NCI-H2029 treated with DMSO at 0.1 percent for 48 hours (cell line): ENCODE measurements at regions not wholly inside any gene's neighbourhood (a gene's known extent, or its start where the extent isn't known, plus 50 kb on each side); places are given as distances from the start of the nearest gene placed in this dataset.

Experiments used
- DNase-seq: peaks from one replicate; lab custom pipeline; 2025; lab: John Stamatoyannopoulos, UW

DNA sequence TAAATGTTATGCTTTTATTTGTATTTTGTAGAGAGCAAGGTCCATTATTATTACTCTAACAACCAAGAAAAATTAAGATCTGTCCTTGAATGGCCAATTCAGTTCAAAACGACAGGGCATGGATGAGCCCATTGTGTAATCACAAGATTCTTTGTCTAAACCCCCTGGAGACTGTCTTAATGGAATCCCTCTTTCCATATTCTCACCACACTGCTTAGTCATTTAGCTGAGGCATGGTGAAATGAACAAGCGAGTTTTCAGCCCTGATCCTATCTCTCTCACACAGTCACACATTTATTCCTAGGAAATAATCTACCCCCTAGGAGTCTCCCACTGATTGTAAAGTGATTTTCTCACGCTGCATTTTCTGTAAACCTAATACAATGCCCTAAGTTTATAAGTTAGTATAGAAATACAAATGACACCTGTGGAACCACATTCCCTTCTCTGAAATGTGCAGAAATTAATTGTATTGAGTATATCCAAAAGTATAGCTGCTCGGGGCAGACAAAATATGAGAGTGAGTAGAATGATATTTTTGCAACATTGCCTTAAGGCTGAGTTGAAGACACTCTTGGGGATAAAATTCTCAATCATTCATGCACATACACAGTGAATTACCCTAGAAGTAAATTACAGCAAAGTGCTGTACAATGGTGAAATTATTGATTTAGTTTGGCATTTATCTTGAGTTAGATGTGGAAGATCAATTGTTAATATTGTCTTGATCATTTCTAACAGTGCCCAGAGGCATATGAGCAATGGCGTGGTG is 119.7 kb upstream of the PCDH7 start:
- no peak for DNase-seq

DNA sequence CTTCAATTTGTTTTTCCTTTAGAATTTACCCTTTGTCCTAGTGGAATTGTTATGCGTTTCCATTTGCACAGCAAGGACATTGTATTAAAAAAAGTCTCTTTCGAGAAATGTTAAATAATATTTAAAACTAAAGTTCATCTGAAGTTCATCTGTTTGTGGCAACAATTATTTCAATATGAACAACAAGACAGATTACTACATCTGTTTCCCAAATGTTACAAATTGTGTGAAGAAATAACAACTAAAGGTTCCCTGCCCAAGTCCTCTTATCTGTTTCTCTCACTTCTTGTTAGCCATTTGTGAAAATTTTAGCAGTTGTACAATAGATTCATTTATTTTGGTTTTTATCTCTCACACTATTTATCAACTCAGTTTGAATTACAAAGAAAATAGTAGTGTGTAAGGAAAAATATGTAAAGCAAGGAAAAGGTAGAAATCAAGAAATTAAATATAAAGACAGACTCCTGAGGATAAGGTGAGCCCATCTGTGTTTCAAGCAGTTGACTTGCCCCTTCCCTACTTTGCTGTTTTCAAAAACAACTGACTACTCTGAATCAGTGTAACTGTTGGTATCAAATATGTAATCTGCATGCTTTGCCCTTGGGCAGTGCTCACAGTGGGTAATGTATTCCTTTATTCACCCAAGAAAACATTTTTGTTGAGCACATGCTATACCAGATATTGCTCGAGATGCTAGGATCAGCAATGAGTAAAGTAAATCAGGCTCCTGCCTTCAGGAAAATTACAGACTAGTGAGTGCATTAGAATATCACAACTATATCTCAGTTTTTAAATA is 118.9 kb upstream of the PCDH7 start:
- DNase-seq, result no peak

DNA sequence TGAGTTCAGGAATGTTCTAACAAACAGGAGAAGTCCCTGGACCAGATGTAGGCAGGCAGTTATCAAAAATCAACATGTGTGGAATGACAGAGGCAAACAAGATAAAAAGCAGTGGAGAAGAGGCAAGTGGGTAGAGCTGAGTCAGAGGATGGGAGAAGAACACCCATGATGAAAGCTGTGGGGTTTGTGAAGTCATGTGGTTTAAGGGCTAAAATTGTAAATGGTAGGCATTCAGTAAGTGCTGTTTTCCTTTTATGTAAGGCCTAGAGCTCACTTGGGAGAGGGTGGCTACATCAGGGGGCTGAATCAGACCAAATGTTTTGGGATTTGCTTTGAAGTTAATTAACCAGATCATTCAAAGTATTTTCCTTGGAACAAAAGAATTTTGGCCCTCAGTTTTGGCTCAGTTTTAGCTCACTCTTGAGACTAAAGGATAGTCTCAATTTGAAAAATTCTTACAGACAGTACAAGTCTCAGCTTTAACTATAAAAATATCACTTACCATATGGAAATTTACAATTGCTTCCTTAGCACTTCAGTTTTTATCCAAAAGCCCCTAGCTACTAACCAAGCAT is 114.5 kb upstream of the PCDH7 start:
- DNase-seq, result no peak

DNA sequence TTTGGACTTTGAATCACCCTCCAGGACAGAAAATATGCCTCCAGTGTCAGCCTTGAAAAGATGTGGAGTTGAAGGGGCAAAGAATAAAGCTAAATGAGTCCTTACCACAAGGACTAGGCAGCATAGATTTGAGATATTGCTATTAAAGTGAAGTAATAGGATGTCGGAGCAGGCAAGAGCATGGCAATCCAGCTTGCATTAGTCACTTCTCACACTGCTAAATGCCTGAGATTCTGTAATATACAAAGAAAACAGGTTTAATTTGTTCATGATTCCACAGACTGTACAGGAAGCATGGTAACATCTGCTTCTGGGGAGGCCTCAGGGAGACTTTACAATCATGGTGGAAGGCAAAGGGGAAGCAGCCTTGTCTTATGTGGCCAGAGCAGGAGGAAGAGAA is 109.8 kb upstream of the PCDH7 start:
- DNase-seq, result no peak

DNA sequence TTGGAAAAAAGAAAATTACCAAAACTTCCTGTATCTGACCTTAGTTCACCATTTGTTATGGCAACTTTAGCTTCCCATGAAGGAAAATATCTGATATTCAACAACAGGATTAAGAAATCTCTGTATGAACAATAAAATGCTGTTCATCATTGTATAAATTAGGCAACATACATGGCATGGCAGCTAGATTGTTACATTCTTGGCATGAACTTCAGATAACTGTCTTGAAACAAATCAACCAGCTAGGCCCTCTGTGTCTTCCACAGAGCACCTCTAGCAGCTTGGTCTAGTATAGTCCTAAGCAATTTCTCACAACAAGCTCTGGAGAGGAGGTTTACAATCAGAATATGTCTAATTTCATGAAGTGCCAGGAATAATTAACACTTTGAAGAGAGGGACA is 105.4 kb upstream of the PCDH7 start:
- no peak for DNase-seq

DNA sequence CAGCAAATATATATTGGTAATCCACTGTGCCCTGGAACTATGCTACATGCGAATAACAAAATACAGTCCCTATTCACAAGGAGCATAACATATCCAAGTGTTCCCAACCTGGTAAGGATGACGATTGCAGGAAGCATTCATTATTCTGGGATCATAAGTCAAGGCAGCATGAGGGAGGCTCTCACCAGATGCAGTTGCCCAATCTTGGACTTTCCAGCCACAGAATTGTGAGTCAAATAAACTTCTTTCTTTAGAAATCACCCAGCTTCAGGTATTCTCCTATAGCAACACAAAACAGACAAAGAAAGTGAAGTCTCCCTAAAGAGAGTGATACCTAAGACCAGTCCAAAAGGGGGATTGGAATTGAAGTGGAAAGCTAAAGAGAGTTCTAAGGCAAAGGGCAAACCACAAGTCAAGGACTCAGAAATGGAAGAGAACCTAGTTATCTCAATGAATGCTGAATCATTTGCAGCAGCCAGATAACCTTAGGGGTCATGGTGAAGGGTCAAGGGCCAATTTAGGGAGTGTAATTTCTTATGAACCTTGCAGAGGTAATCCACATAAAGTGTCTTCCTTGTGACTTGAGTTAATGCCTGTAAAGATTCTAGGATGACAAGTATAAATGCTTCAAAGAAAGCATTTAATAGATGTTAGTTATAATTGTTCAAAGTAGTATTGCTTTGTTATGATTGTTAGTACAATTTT is 103.1 kb upstream of the PCDH7 start:
- no peak for DNase-seq

DNA sequence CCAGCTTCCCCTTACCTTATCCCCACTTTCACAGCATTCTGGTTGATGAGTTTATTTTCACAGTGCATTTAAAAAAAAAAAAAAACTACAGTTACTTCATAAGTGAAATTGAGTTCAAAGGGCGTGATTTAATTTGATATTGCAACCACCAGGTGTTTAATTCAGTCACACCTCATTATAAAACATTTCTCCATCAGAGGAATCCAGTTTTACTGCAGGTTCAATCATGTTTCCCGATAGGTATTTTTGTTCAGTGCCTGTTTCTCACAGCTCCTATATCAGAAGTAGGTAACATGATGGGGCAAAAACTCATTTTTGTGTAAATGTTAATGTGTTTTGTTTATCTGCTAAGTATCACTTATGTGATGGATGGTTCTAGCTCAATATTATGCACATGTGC is 102.3 kb upstream of the PCDH7 start:
- DNase-seq, result no peak

DNA sequence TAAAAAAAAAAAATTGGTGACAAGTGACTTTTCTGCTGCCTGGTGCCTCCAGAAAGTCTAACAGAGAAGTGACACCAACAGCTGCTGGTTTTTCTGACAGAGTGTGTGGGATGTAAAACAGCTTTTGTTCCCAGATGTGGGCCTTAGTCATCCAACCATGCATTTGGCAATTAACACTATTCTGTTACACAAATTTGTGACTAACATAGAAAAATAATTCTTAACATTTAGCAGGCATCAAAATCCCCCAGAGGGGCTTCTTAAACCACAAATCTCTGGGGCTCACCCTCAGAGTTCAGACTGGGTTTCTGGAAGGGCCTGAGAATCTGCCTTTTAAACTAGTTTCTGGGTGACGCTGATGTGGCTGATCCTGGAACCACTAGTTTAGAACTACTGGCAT is 100.5 kb upstream of the PCDH7 start:
- DNase-seq, result no peak

DNA sequence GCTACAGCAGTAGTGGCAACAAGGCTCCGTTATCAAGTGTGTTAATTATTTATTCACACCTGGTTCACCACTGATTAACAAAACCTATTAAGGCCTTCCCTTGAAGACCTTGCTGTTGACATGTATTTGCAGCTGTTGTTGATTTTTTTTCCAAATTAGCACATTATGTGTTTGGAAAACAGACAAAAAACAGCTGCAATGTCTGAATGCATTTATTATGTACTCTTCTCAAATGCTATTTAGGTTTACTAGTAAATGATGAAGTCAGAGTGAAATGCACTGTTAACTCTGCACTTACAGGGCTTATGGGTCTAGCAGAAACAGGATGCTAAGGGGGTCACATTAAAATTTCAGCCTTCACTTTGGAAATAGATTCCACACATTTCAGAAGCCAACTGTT is 99.5 kb upstream of the PCDH7 start:
- no peak for DNase-seq

DNA sequence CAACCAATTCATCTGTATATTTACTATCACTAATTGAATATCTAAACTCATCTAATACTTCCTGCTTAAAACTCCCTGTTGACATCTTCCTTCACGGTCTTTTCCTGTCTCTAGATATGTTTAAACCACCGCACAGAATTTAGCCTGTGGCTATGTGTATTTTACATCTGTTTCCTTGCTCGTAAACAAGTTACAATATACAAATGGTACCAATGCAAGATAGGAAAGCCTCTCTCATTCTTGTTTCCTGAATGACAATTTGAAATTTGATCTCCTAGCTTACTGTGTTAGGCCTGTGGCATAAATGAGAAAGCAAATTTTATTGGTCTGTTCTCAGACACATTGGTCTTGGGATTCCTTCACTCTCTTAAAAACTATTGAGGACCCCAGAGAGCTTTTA is 89.7 kb upstream of the PCDH7 start:
- DNase-seq, result no peak

DNA sequence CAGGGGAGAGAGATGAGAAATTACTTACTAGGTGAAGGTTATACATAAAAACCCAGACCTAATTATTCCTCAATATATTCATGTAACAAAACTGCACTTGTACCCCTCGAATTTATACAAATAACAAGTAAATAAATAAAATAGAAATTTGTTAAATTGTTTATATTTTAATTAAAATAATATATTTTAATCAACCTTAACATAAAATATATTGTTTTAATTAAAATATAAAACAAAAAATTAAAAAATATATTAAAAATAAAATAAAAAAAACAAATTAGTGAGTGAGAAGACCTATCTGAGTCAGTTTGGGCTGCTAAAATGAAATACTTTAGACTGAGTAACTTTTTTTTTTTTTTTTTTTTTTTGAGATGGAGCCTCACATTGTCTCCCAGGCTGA is 87.4 kb upstream of the PCDH7 start:
- no peak for DNase-seq

DNA sequence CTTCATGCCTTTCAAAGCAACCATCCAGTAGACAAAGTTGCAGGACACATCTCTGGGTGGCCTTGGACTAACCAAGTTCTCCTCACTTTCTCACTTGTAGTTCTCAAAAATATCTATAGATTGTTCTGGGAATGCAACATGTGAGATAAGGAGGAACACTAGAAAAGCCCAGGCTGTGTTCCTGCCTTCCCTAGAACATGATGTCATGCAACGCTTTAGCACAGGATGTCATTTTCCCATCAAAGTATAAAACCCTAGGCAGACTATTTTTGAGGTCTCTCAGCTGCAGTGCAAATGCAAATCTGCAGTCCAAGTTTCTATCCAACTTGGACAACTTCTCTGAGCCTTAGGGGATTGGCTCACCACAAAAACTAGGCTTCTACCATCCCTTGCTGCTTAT is 78.8 kb upstream of the PCDH7 start:
- no peak for DNase-seq

DNA sequence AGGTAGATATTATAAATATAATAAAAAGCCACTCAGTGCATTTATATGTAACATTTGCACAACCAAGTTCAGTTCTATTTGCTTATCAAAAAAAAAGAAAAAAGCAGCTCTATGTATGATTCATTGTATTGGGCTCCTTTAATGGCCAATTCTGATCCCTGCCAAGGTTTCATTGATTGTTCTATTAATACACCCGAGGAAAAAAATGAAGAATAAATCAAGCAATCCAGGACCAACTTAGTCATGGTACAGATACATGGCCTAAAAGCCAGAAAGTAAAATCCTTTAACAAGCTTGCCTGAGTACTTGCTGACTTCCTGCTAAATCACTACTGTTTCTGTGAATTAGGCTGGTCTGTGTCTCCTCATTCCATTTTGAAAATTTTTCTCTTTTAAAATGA is 77.6 kb upstream of the PCDH7 start:
- DNase-seq, result no peak

DNA sequence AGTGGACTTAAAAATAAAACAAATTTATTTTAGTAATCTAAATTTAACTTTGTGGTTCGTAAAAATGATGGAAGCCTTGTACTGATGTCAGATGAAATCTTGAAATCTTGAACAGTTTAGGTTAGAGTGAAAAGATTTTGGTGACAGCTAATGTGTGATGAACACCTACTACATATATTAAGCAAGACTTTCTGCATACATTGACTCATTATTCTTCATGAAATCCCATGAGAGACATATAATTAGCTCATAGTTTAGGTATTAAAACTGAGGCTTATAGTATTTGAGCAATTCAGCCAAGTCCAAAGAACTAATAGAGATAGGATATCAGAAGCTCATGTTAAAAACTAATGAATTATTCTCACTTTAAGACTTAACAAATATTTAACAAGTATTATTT is 66.9 kb upstream of the PCDH7 start:
- DNase-seq, result no peak

DNA sequence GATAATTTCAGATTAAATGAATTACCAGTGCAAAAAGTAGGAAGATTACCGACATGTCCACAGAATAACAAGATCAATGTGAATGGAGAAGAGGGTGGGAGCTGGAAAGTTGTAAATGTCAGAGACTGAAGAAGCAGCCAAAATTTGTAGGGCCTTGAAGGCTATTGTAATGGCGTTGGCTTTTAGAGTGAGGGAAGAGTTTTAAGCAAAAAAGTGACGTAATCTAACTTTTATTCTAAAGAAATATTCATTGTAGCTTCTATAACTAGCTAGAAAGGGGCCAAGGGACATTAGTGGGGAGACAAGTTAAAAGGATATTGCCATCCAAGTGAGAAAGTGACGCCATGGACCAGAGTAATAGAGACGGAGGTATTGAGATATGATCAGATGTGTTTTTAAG is 63.3 kb upstream of the PCDH7 start:
- DNase-seq, result no peak

DNA sequence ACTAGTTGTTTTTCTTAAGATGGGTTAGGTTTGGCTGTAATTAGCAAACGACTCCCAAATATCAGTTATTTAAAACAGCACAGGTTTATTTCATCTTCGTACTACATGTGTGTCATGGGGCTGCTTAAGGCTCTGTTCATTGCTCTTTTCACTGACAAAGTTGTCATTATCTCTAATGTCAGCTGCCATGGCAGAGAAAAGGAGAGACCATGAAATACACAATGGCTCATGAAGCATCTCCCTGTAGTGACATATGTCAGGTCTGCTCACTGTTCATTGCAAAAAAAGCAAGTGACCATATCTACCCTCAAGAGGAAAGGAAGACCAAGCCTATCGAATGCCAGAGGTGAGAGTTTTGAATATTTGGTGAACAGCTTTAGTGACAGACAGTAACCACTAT is 52.2 kb upstream of the PCDH7 start:
- DNase-seq, result no peak

DNA sequence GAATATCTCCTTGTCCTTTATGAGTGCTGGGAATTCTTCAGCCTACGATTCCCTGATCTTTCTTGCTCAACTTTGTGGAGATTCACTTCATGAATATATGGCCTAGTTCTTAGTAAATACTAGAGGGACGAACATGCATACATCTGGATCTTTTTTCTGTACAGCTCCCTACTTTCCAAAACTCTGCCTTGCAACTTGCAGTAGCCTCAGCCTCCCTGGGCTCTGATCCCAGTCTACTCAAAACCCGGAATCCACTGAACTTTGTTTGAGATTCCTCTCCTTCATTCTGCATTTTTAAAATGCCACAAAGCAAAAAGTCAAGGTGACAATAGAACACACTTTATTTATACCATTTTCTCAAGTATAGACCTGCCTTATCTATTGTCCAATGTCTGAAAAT is 50.0 kb upstream of the PCDH7 start:
- DNase-seq, result no peak
